Right lobe of liver (tissue), 6 donors: ENCODE measurements at regions not wholly inside any gene's neighbourhood (a gene's known extent, or its start where the extent isn't known, plus 50 kb on each side); places are given as distances from the start of the nearest gene placed in this dataset.

Experiments
- ATAC-seq, 4 donors: fragments of 200-7000 bp; cut with Tn5 transposase; one replicate each; pipeline ENCODE4 v1.9.1; 2020; ENCODE audit warnings: mild to moderate bottlenecking in 4 of 4, moderate library complexity in 4 of 4
- DNase-seq, 3 donors: peaks; one replicate each; pipeline ENCODE4 v3.0.0-alpha.2; 2020
- H3K27ac ChIP-seq, 3 donors: fragments of 200-600 bp; one replicate each; pipeline ENCODE4 v1.8.0; 2022
- H3K27me3 ChIP-seq, 2 donors: fragments of 200-600 bp; one replicate each; pipeline ENCODE4 v1.8.0; 2022
- H3K36me3 ChIP-seq, 4 donors: fragments of 200-600 bp; sonication (generic) in 1 of 4; one replicate each; pipeline versions ENCODE4 v1.5.1 to v1.8.0; 2017 to 2022; ENCODE audit warnings: control low read depth in 1 of 4
- H3K4me1 ChIP-seq, 4 donors: fragments of 200-600 bp; sonication (generic) in 1 of 4; one replicate each; pipeline versions ENCODE4 v1.5.1 to v1.8.0; 2017 to 2022; ENCODE audit warnings: control low read depth in 1 of 4
- H3K4me3 ChIP-seq, 3 donors: fragments of 200-600 bp; one replicate each; pipeline ENCODE4 v1.8.0; 2022
- H3K9me3 ChIP-seq, 4 donors: fragments of 200-600 bp; sonication (generic) in 1 of 4; one replicate each; pipeline versions ENCODE4 v1.5.1 to v1.8.0; 2017 to 2022; ENCODE audit warnings: control low read depth in 1 of 4
- POLR2A ChIP-seq: fragments of 450-650 bp; IDR thresholded peaks from one replicate; pipeline ENCODE4 v1.6.1; 2017; ENCODE audit warnings: antibody characterized with exemption, mild to moderate bottlenecking
- WGBS: methylation state at CpG from one replicate; pipeline ENCODE4 v1.1.6; 2018; ENCODE audit warnings: low coverage, low lambda C conversion rate; ENCODE audit not compliant: insufficient coverage; ENCODE audit errors: missing lambda C conversion rate; 5-methylcytosine and 5-hydroxymethylcytosine counted together
- intact Hi-C, 2 donors: fragments of 100-400 bp; cut with DNase I; formaldehyde crosslinking; loops; one replicate each; pipeline versions ENCODE4 v1.11.2 to v1.14.1; 2022
- TF ChIP-seq, protein P1 (sequence below), 4 donors: fragments of 200-600 bp in 3 of 4; fragments of 450-650 bp in 1 of 4; IDR thresholded peaks; one replicate each; pipeline versions ENCODE4 v1.5.1 to v1.8.0; 2016 to 2022; ENCODE audit warnings: antibody characterized with exemption in 4 of 4, mild to moderate bottlenecking in 2 of 4
- donor health status: DM: no; HTN: yes; CAD: no.
- donor health status: DM: no; HTN: no; CAD: no.
- donor health status: DM: no; HTN: no; CAD: no.
- donor health status: DM: no; HTN: yes; CAD: no.
- donor health status: DM: no; HTN: yes; CAD: no.

DNA sequence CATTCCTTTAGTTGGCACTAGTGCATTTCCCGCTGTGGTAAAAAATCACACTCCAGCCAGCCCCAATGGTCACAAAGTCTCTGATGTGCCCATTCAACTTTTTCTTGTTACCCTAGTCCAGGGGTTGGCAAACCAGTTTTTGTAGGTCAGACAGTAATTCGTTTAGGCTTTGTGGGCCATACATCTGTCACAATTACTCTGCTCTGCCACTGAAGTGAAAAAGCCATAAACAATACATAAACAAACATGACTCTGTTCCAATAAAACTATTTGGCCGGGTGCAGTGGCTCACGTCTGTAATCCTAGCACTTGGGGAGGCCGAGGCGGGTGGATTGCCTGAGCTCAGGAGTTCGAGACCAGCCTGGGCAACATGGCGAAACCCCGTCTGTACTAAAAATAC is 78.5 kb downstream of the POLR2M start:
- intact Hi-C loops = no loop called here
- TF ChIP-seq POLR2A = no peak
- TF ChIP-seq, protein P1, sequence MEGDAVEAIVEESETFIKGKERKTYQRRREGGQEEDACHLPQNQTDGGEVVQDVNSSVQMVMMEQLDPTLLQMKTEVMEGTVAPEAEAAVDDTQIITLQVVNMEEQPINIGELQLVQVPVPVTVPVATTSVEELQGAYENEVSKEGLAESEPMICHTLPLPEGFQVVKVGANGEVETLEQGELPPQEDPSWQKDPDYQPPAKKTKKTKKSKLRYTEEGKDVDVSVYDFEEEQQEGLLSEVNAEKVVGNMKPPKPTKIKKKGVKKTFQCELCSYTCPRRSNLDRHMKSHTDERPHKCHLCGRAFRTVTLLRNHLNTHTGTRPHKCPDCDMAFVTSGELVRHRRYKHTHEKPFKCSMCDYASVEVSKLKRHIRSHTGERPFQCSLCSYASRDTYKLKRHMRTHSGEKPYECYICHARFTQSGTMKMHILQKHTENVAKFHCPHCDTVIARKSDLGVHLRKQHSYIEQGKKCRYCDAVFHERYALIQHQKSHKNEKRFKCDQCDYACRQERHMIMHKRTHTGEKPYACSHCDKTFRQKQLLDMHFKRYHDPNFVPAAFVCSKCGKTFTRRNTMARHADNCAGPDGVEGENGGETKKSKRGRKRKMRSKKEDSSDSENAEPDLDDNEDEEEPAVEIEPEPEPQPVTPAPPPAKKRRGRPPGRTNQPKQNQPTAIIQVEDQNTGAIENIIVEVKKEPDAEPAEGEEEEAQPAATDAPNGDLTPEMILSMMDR (IDR thresholded peaks at IDR 0.05) = no peak
- no peak overlapping the region for H3K27ac ChIP-seq
- no peaks in the 10 kb centered on the region for H3K36me3 ChIP-seq
- no peak overlapping the region for H3K4me3 ChIP-seq
- H3K27me3 ChIP-seq = no peaks in the 10 kb centered on the region
- no peak for ATAC-seq
- 71% methylated on average over 7 of the region's 9 CpGs for WGBS
- no peak for DNase-seq
- no peaks in the 10 kb centered on the region for H3K9me3 ChIP-seq
- no peaks in the 10 kb centered on the region for H3K4me1 ChIP-seq

DNA sequence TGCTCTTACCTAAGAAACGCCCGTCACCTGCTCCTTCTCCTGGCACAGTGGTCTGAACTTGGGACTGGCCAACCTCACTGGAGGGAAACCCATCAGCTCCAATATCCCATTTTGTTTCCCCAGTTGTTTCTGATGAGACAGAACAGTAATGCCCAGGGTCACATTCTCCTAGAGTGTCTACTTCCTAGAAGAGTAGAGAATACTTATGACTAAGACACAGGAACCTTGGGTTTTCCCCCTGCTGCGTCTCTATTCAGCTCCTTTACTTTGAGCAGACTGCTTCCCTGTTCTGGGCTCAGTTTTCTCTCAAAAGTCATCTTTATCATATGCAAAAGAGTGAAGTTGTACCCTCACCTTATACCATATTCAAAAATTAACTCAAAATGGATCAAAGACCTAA is 79.4 kb downstream of the POLR2M start:
- TF ChIP-seq, protein P1 (IDR thresholded peaks at IDR 0.05) = no peak
- TF ChIP-seq POLR2A = no peak

DNA sequence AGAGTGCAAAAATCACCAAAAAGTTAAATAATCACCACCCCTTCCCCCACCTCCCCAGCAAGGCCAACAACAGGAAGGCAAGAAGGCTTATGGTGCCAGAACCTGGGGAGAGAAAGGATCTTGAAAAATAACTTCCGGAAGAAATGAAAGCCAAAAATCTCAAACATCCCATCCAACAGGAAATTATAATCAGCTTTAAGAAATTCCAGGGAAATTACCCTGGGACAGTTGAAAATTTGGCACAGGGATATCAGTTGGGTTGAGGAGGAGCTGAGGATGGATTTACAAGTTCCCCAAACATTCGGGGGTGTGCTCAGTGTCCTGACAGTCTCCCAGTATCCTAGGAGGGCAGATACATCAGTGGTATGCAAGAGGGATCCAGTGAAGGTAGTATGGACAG is 82.7 kb downstream of the POLR2M start:
- intact Hi-C loops = no loop called here
- WGBS = 33% methylated on average over 2 of the region's 2 CpGs
- ATAC-seq = no peak
- DNase-seq = no peak
- H3K9me3 ChIP-seq = no peaks in the 10 kb centered on the region
- TF ChIP-seq, protein P1 (IDR thresholded peaks at IDR 0.05) = no peak
- no peak for TF ChIP-seq POLR2A
- H3K4me3 ChIP-seq = no peak overlapping the region
- H3K36me3 ChIP-seq = no peaks in the 10 kb centered on the region
- no peaks in the 10 kb centered on the region for H3K4me1 ChIP-seq
- H3K27me3 ChIP-seq = no peaks in the 10 kb centered on the region
- H3K27ac ChIP-seq = no peak overlapping the region

More for the DNA sequence above, 79.4 kb downstream of the POLR2M start:
- ATAC-seq (no peak), DNase-seq (no peak)
- intact Hi-C loops = no loop called here
- whole genome bisulfite sequencing = 58% methylated on average over 3 of the region's 3 CpGs
- H3K36me3 ChIP-seq = no peaks in the 10 kb centered on the region
- no peak overlapping the region for H3K27ac ChIP-seq
- no peaks in the 10 kb centered on the region for H3K4me1 ChIP-seq
- no peak overlapping the region for H3K4me3 ChIP-seq
- no peaks in the 10 kb centered on the region for H3K27me3 ChIP-seq
- H3K9me3 ChIP-seq = no peaks in the 10 kb centered on the region

DNA sequence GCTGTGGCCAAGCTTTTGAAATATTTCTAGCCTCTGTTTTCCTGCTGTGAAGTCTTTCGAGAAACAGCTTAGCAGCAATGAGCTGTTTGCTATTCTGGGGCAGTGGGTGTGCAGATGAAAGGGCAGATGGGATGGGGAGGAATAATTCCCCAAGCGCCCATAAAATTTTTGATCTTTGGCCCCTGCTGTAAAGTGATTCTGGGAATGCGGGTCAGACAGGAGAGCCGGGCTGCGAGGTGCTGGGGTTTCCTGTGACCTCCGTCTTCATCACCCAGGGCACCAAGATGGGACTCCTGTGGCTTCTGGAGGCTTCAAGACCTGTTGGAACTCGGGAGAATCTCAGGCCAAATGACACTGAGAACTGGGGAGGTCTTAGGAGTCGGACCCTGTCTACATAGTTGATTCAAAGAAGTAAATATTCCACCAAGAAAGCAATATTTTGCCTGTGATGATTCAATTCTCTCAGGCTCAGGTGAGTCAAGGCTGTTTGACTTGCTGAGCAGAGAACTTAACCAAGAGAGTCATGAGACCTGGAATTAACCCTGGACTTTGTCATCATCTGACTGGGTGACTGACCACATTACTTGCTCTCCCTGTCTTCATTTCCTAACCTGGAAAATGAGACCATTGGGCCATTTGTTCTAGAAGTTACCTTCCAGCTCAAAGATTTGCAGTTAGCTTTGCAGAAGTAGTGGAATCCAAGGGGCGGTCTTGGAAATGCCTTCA is 86.4 kb downstream of the POLR2M start:
- WGBS = 80% methylated on average over 5 of the region's 9 CpGs
- H3K4me3 ChIP-seq = no peak overlapping the region
- peak in 2 of 4 donors; percentile 49 to 52 for ATAC-seq

More for the DNA sequence above, 86.4 kb downstream of the POLR2M start:
- Histone ChIP-seq H3K9me3 (no peaks in the 10 kb centered on the region), H3K36me3 (no peaks in the 10 kb centered on the region), H3K4me1 (no peaks in the 10 kb centered on the region), H3K27me3 (no peaks in the 10 kb centered on the region), H3K27ac (no peak overlapping the region)
- no peak for DNase-seq
- TF ChIP-seq POLR2A = no peak
- TF ChIP-seq, protein P1 (IDR thresholded peaks at IDR 0.05) = no peak
- intact Hi-C loops = no loop called here
